GM12874 (cell line): ENCODE measurements at regions not wholly inside any gene's neighbourhood (a gene's known extent, or its start where the extent isn't known, plus 50 kb on each side); places are given as distances from the start of the nearest gene placed in this dataset.

Experiments used
- CTCF ChIP-seq: IDR thresholded peaks from 2 replicates; pipeline ENCODE4 v1.5.1; 2011; ENCODE audit warnings: low read depth, mild to moderate bottlenecking, control low read depth, low read length, moderate library complexity; ENCODE audit not compliant: insufficient read depth

- TF ChIP-seq CTCF: no peak
Observed at GRCh38 chr16:47834485-47835024, 321.2 kb downstream of the ABCC12 start.

GRCh38 chr16:47833771-47834170 is 322.0 kb downstream of the ABCC12 start:
- no peak for TF ChIP-seq CTCF

GRCh38 chr16:47829850-47830600 is 325.8 kb downstream of the ABCC12 start:
- no peak for TF ChIP-seq CTCF

GRCh38 chr16:47826070-47826469 is 329.7 kb downstream of the ABCC12 start:
- no peak for TF ChIP-seq CTCF

- no peak for TF ChIP-seq CTCF
Observed at GRCh38 chr16:47817048-47817447, 338.7 kb downstream of the ABCC12 start.

GRCh38 chr16:47816511-47816910 is 339.3 kb downstream of the ABCC12 start:
- no peak for TF ChIP-seq CTCF

GRCh38 chr16:47815655-47816054 is 340.1 kb downstream of the ABCC12 start:
- no peak for TF ChIP-seq CTCF
